ENCODE measurements at regions not wholly inside any gene's neighbourhood (a gene's known extent, or its start where the extent isn't known, plus 50 kb on each side); places are given as distances from the start of the nearest gene placed in this dataset.

- TF ChIP-seq, protein P1, sequence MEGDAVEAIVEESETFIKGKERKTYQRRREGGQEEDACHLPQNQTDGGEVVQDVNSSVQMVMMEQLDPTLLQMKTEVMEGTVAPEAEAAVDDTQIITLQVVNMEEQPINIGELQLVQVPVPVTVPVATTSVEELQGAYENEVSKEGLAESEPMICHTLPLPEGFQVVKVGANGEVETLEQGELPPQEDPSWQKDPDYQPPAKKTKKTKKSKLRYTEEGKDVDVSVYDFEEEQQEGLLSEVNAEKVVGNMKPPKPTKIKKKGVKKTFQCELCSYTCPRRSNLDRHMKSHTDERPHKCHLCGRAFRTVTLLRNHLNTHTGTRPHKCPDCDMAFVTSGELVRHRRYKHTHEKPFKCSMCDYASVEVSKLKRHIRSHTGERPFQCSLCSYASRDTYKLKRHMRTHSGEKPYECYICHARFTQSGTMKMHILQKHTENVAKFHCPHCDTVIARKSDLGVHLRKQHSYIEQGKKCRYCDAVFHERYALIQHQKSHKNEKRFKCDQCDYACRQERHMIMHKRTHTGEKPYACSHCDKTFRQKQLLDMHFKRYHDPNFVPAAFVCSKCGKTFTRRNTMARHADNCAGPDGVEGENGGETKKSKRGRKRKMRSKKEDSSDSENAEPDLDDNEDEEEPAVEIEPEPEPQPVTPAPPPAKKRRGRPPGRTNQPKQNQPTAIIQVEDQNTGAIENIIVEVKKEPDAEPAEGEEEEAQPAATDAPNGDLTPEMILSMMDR (IDR thresholded peaks at IDR 0.05; ENCODE audit: control extremely low read depth, extremely low read depth, low read depth, missing control alignments) = no peak
- no peak for DNase-seq (ENCODE audit: extremely low spot score)
- POLR2A ChIA-PET = no interaction called here
- CTCF ChIA-PET = interaction anchor here (0.6 to 2.3 kb wide), 5 partner anchors 10 to 66 kb away, joined by 3 to 8 read pairs (median 3); no protein-coding TSS in a partner anchor
Measured at GRCh38 chr15:70400766-70401541, 303.2 kb upstream of the TLE3 start.

DNA sequence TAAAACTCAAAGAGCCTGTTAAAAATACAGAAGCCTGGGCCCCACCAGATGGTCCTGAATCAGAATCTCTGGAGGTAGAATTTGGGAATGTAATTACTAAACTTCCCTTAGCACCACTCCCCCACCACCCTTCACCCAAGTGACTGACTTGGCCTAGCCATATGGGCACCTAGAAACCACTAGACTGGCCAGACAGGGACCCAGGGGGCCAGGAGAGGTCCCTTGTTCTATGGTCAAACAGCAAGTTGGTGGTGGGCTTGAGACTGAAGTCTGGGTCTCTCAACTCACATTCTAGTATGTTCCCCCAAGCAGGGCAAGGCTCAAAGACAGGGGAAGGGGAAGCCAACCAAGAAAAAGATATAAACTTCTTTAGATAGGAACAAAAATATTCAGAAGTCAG, 301.5 kb upstream of the TLE3 start:
- TF ChIP-seq, protein P1 (IDR thresholded peaks at IDR 0.05; ENCODE audit: control extremely low read depth, extremely low read depth, low read depth, missing control alignments) = no peak
- no peak for DNase-seq (ENCODE audit: extremely low spot score)
- POLR2A ChIA-PET = no interaction called here
- CTCF ChIA-PET = no interaction called here

- CTCF ChIA-PET = no interaction called here
- DNase-seq (ENCODE audit: extremely low spot score) = no peak
- TF ChIP-seq, protein P1 (IDR thresholded peaks at IDR 0.05; ENCODE audit: control extremely low read depth, extremely low read depth, low read depth, missing control alignments) = no peak
- POLR2A ChIA-PET = no interaction called here
Measured at GRCh38 chr15:70398694-70399093, 301.0 kb upstream of the TLE3 start.

DNA sequence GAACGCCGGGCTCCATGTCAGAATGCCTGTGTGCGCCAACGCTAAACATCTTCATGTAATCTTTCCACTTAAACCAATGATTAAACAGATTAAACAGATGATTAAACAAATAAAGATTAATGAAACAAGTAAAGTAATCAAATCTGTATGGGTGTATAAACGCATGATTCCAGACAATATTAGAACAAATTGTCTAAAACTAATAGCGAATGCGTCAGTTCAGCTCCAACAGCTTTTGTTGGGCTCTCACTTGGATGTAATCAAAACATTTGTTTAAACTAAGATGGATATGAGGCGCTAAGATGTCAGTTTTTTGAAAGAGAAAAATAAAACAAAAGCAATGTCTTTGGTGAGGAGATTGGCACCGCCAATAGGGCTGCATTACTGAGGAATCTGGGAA, 299.1 kb upstream of the TLE3 start:
- CTCF ChIA-PET = interaction anchor here (2.1 kb wide), 1 partner anchor 13 kb away, joined by 5 read pairs; no protein-coding TSS in a partner anchor
- DNase-seq (ENCODE audit: extremely low spot score) = no peak
- POLR2A ChIA-PET = no interaction called here
- TF ChIP-seq, protein P1 (IDR thresholded peaks at IDR 0.05; ENCODE audit: control extremely low read depth, extremely low read depth, low read depth, missing control alignments) = no peak

GRCh38 chr15:70395164-70395563, 297.4 kb upstream of the TLE3 start:
- TF ChIP-seq, protein P1 (IDR thresholded peaks at IDR 0.05; ENCODE audit: control extremely low read depth, extremely low read depth, low read depth, missing control alignments) = no peak
- no peak for DNase-seq (ENCODE audit: extremely low spot score)
- ChIA-PET POLR2A (no interaction called here), CTCF (interaction anchor here (2.1 kb wide), 1 partner anchor 12 kb away, joined by 5 read pairs; no protein-coding TSS in a partner anchor)

- DNase-seq (ENCODE audit: extremely low spot score) = no peak
- ChIA-PET POLR2A (no interaction called here), CTCF (interaction anchor here (1.3 kb wide), 2 partner anchors 13 to 48 kb away, joined by 3 read pairs; no protein-coding TSS in a partner anchor)
- TF ChIP-seq, protein P1 (IDR thresholded peaks at IDR 0.05; ENCODE audit: control extremely low read depth, extremely low read depth, low read depth, missing control alignments) = no peak
Measured at GRCh38 chr15:70390723-70391122, 293.0 kb upstream of the TLE3 start.

All from GM10248 (cell line).